ENCODE measurements at regions not wholly inside any gene's neighbourhood (a gene's known extent, or its start where the extent isn't known, plus 50 kb on each side); places are given as distances from the start of the nearest gene placed in this dataset.
"Not testable (repeated sequence)": the region's sequence is repeated elsewhere in the genome, so short reads cannot be mapped to it uniquely, and the experiment has no call there.

DNA sequence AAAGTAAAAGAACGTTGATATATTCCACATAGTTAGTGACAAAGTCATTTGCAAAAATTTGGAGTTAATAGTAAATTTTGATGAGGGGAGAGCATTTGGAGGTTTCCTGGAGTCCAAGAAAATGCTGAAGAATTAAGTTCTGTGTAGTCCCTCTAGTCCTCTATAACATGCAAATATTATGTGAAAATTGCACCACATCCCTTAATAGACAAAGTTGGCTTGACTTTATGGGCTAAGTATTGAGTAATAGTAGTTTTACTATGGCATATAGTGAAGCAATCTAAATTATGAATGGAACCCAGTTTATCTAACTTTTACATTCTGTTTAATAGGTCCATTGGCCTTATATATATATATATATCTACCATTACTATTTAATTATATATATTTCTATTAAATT, 66.4 kb upstream of the DCN start:
- no peaks in the 10 kb centered on the region for H3K27me3 Mint-ChIP-seq (ENCODE audit: low read depth)
- no peaks in the 10 kb centered on the region for H3K9me3 Mint-ChIP-seq
- no peak overlapping the region for H3K4me3 Mint-ChIP-seq
- no peak for DNase-seq (ENCODE audit: low spot score)
- H3K4me1 Mint-ChIP-seq (ENCODE audit: low read depth): no peaks in the 10 kb centered on the region
- no peak overlapping the region for H3K27ac Mint-ChIP-seq
- no peaks in the 10 kb centered on the region for H3K36me3 Mint-ChIP-seq (ENCODE audit: low read depth)

DNA sequence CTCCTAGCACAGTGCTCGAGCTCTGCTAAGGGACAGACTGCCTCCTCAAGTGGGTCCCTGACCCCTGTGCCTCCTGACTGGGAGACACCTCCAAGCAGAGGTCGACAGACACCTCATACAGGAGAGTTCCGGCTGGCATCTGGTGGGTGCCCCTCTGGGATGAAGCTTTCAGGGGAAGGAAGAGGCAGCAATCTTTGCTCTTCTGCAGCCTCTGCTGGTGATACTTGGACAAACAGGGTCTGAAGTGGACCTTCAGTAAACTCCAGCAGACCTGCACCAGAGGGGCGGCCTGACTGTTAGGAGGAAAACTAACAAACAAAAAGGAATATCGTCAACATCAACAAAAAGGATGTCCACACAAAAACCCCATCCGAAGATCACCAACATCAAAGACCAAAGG, 60.6 kb upstream of the DCN start:
- not testable (repeated sequence) for H3K9me3 Mint-ChIP-seq; H3K36me3 Mint-ChIP-seq (ENCODE audit: low read depth); H3K27me3 Mint-ChIP-seq (ENCODE audit: low read depth); H3K4me1 Mint-ChIP-seq (ENCODE audit: low read depth); H3K4me3 Mint-ChIP-seq; DNase-seq (ENCODE audit: low spot score); H3K27ac Mint-ChIP-seq

DNA sequence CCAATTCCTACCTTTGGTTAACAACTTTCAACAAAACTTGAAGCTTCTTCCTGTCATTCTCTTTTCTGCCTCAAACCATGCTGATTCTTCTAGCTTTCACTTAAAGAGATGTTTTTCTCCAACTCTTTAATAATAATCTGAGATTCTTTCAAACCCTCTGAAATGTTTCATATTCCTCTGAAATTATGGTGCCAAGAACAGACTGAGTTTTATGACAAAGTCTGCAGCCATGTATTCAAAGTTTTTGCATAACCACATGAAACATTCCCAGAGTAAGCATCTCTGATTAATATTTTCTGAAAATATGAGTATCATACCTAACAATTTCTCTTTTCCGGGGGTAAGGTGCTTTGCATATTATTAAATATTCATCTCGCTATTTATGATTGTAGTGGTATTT, 59.1 kb upstream of the DCN start:
- no peaks in the 10 kb centered on the region for H3K9me3 Mint-ChIP-seq
- no peaks in the 10 kb centered on the region for H3K4me1 Mint-ChIP-seq (ENCODE audit: low read depth)
- no peaks in the 10 kb centered on the region for H3K36me3 Mint-ChIP-seq (ENCODE audit: low read depth)
- no peak overlapping the region for H3K4me3 Mint-ChIP-seq
- H3K27ac Mint-ChIP-seq: no peak overlapping the region
- DNase-seq (ENCODE audit: low spot score): no peak
- H3K27me3 Mint-ChIP-seq (ENCODE audit: low read depth): no peaks in the 10 kb centered on the region

- H3K4me3 Mint-ChIP-seq: no peak overlapping the region
- no peaks in the 10 kb centered on the region for H3K9me3 Mint-ChIP-seq
- DNase-seq (ENCODE audit: low spot score): no peak
- no peaks in the 10 kb centered on the region for H3K4me1 Mint-ChIP-seq (ENCODE audit: low read depth)
- H3K27ac Mint-ChIP-seq: no peak overlapping the region
- H3K36me3 Mint-ChIP-seq (ENCODE audit: low read depth): no peaks in the 10 kb centered on the region
- no peaks in the 10 kb centered on the region for H3K27me3 Mint-ChIP-seq (ENCODE audit: low read depth)
Observed at GRCh38 chr12:91240386-91241095, 57.9 kb upstream of the DCN start.

DNA sequence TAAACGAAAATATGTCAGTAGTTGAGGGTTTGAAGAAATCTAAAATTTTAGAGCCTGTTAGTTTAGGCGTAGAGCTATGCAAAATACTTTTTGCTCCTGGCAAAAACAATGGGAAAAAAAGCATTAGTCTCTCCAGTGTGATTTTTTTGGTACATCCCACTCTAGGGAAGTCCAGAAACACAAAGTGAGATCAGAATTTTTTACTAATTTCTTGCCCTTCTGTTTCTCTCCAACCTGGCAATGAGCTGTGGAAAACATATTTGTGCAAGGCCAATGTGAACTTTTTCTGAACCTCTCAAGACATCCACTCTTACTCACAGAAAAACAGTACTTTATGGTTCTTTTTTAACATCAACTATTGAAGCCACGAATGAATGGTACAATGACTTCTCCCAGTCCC, 56.9 kb upstream of the DCN start:
- Mint-ChIP-seq H3K27ac (no peak overlapping the region), H3K4me3 (no peak overlapping the region), H3K36me3 (ENCODE audit: low read depth) (no peaks in the 10 kb centered on the region), H3K27me3 (ENCODE audit: low read depth) (no peaks in the 10 kb centered on the region), H3K9me3 (no peaks in the 10 kb centered on the region), H3K4me1 (ENCODE audit: low read depth) (no peaks in the 10 kb centered on the region)
- no peak for DNase-seq (ENCODE audit: low spot score)

All from T-helper 2 cell treated with Interferon-gamma antibody and Interleukin-4, amounts not matched to agents 5 μg/mL and 100 μg/mL, for 36 hours (primary cell).